OCI-LY3 (cell line): ENCODE measurements at regions not wholly inside any gene's neighbourhood (a gene's known extent, or its start where the extent isn't known, plus 50 kb on each side); places are given as distances from the start of the nearest gene placed in this dataset.

Experiments used
- EZH2phosphoT487 ChIP-seq: fragments of 200-600 bp; shearing (Covaris generic); IDR thresholded peaks from 2 replicates; pipeline ENCODE4 v1.6.1; 2018; ENCODE audit warnings: antibody characterized with exemption, mixed run types, low read depth
- TF ChIP-seq, protein P1 (sequence below): fragments of 200-600, 300-600 bp; sonication (generic); IDR thresholded peaks from 2 replicates; pipeline ENCODE4 v1.5.1; 2014; ENCODE audit warnings: antibody characterized with exemption, low read length, low read depth

DNA sequence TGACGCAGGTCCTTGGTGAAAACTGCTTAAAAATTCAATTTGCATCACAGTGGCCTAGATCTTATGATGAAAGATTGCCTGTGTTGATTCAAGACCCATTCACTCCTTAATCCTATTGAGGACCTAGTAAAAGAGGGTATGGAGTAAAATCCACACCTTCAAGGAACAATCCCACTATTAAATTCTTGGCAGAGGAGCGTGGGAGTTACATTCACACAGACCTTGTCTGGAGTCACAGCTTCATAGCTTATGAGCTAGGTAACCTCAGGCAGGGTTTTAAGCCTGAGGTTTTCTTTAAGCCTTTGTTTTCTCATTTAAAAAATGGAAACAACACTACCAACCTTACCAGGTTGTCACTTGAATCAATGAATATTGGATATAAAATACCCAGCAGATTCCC, 566.5 kb upstream of the ZNF462 start:
- TF ChIP-seq, protein P1, sequence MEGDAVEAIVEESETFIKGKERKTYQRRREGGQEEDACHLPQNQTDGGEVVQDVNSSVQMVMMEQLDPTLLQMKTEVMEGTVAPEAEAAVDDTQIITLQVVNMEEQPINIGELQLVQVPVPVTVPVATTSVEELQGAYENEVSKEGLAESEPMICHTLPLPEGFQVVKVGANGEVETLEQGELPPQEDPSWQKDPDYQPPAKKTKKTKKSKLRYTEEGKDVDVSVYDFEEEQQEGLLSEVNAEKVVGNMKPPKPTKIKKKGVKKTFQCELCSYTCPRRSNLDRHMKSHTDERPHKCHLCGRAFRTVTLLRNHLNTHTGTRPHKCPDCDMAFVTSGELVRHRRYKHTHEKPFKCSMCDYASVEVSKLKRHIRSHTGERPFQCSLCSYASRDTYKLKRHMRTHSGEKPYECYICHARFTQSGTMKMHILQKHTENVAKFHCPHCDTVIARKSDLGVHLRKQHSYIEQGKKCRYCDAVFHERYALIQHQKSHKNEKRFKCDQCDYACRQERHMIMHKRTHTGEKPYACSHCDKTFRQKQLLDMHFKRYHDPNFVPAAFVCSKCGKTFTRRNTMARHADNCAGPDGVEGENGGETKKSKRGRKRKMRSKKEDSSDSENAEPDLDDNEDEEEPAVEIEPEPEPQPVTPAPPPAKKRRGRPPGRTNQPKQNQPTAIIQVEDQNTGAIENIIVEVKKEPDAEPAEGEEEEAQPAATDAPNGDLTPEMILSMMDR: no peak
- no peak for TF ChIP-seq EZH2phosphoT487
